B cell (primary cell): ENCODE measurements at regions not wholly inside any gene's neighbourhood (a gene's known extent, or its start where the extent isn't known, plus 50 kb on each side); places are given as distances from the start of the nearest gene placed in this dataset.

Experiments used
- CTCF ChIP-seq: fragments of 200-600 bp; IDR thresholded peaks from one replicate; pipeline ENCODE4 v1.8.0; 2022; ENCODE audit warnings: antibody characterized with exemption, mild to moderate bottlenecking
- EZH2 ChIP-seq: IDR thresholded peaks from 2 replicates; pipeline ENCODE4 v1.6.1; 2012; ENCODE audit warnings: borderline replicate concordance, low read depth, mild to moderate bottlenecking, moderate library complexity, low read length; ENCODE audit not compliant: insufficient read depth, poor library complexity, severe bottlenecking

GRCh38 chr3:31235062-31235700 lies 297.5 kb upstream of the STT3B start:
- TF ChIP-seq CTCF (no peak), EZH2 (no peak)
